Activated CD8-positive, alpha-beta memory T cell treated with anti-CD3 and anti-CD28 coated beads, Interleukin-2, amount 50 U/mL, for 1 hour (primary cell): ENCODE measurements at regions not wholly inside any gene's neighbourhood (a gene's known extent, or its start where the extent isn't known, plus 50 kb on each side); places are given as distances from the start of the nearest gene placed in this dataset.
"Not testable (repeated sequence)": the region's sequence is repeated elsewhere in the genome, so short reads cannot be mapped to it uniquely, and the experiment has no call there.

ENCODE experiments used
- DNase-seq: peaks from one replicate; pipeline ENCODE4 v3.0.0-alpha.2; 2020; ENCODE audit errors: extremely low read depth

DNA sequence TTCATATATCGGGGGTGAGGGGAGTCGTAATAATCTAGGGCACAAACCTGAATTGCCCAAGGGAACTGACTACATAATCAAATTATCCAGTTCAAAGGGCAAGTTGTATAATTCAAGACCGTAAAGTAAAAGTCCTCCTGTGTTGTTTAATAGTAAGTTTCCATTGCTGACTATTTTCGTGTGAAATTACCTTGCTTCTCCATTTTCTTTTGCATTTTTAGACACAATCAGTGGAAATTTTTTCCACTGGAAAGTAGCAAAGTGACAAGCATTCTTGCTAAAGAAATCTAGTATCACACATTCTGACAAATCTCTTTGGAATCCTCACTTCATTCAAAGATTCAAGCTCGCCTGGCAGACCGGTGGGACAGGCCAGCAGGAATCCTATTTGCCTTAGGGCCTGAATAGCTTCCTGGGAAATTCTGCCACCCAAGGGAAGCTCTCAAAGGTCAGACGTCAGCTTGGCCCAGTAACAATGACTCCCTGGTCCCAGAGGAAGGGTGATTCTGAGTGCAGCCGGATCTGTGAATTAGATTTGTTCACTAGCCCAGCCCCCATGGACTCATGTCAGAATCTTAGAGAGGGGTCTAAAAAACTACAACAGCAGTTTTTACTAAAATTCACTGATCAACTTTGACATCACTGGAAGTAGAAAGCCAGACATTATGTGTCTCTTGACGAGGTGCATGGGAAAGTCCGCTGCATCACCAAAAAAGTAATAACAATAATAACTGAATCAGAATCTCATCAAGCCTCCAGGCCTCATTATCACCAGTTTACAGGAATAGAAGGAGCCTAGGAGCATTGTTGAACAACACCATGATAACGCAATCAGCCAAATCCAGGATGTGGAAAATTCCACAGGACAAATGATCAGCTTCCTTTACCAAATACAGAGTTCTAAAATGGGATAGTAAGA, 161.0 kb downstream of the SKIDA1 start:
- DNase-seq = no peak

DNA sequence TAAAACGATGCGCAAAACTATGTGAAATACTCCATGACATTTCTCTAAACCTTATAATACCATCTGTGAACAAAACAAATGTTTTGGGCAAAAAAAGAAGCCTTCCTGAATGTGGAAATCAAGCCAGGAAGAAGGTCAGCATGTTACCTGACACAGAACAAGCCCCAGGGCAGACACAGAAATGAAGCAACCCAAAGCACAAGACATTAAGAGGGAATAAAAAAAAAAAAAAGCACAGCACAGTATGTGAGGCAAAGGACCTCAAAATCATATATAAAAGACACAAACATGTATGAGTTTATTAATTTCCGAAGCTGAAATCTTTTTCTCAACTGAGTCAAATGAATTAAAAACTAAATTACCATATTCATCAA, 161.8 kb downstream of the SKIDA1 start:
- DNase-seq = no peak

DNA sequence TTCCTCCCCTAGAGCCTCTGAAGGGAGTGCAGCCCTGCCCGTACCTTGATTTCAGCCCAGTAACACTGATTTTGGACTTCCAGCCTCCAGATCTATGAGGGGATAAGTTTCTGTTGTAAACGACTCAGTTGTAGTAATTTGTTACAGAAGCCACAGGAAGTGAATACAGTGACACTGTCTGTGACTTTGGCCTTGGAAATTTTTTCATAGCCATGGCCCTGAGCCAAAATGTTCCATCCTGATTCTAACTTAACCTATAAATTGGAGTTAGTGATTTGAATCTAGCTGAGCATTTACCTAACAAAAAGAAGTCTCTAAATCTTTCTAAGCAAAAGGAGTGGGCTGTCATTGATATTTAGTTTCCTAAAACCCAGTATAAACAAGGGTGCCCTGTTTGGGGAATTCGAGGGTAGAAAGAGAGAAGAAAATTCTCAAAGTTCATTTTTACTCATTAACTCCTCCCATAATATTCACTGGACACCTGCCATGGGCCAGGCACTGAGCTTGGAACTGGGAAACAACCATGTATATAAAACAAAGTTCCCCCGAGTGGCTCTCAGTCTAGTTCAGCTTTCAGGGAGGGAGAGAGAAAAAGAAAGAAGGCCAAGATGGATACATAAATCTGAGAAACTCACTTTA, 162.3 kb downstream of the SKIDA1 start:
- no peak for DNase-seq

DNA sequence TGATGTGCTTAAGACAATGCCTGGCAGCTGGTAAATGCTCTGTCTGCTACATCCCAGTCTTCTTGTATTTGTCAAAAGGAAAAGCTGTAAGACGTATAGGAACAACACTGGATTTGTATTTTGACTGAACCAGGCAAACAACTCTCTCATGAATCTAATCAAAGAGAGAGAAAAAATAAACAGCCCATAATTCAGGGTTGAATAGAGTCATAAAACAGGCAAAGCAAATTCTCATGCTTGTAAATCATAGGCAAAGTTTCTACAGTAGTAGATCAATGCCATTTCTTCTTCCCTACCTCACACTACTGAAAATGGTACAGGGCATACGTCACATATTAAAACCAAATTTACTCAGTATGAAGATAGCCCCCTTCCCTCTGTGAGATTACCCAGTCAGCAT, 166.3 kb downstream of the SKIDA1 start:
- no peak for DNase-seq

DNA sequence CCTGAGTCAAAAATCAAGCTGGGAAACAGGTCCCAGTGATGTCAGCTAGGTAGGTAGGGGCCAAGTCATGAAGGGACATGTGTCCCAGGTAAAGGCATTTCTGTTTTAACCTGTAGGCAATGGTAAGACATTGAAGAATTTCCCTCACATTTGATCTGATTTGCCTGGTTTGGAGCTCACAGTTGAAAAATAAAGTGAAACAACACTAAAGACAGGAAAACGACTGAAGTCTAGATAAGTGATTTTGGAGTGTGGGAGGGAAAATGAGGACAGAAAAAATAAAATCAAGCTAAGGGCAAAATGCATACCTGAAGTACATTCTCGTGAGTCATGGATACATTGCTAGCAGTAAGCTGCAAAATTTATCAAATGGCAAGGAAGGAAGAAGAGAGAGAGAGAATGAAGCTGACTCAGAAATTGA, 169.9 kb downstream of the SKIDA1 start:
- DNase-seq = no peak

DNA sequence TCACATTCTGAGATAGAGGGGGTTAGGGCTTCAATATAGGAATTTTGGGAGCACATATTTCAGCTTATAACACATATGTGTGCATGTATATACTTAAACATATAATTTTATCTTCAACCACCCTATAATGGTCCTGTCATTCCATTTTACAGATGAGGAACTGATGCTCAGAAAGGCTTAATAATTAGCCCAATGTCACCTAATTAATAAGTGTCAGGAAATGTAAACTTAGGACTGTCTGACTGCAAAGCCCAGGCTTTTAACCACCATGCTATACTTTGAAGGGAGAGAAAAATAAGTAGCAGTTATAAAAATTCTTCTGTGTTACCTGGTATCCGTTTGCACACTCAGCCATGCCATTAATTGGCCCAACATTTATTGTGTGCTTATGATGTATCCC, 172.6 kb downstream of the SKIDA1 start:
- no peak for DNase-seq

DNA sequence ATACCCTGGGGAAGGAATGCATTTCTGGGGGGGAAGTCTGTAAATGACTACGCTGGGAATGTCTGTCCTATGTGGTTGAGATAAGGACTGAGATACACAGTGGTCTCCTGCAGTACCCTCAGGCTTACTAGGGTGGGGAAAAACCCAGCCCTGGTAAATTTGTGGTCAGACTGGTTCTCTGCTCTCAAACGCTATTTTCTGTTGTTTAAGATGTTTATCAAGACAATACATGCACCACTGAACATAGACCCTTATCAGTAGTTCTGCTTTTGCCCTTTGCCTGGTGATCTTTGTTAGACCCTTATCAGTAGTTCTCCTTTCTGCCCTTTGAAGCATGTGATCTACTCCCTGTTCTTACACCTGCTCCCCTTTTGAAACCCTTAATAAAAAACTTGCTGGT, 173.9 kb downstream of the SKIDA1 start:
- DNase-seq = not testable (repeated sequence)

DNA sequence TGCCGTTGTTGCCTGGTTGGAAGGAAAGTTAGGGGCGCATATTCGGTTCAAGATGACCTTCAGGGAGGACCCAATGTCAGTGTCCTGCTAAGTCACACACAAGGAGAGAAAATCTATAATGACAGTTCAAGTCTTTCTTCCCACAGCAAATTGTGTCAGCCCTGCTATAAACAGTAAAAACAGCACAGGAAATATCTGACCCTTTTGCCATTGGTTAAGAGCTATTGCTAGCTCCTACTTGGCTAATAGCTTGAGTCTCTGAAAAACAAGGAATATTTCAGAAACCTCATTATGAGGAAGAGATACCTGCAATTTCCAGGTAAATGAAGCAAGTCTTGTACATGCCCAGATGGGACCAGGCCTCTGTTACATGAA, 175.6 kb downstream of the SKIDA1 start:
- DNase-seq = no peak

DNA sequence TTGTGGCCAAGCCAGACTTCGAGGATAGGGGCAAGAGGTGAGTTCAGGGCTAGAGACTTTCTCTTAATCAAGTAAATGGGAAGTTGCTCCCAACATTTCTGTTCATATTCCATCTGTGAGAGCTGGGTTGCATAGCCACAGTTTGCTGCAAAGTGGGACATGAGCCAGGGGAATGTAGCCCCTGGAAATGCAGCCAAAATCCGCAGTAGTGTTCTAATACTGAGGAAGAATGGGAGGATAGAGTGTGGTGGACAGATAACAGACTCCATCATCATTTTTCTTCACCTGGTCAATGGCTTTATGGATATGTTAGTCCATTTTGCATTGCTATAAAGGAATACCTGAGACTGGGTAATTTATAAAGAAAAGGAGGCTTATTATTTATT, 177.7 kb downstream of the SKIDA1 start:
- DNase-seq = no peak

DNA sequence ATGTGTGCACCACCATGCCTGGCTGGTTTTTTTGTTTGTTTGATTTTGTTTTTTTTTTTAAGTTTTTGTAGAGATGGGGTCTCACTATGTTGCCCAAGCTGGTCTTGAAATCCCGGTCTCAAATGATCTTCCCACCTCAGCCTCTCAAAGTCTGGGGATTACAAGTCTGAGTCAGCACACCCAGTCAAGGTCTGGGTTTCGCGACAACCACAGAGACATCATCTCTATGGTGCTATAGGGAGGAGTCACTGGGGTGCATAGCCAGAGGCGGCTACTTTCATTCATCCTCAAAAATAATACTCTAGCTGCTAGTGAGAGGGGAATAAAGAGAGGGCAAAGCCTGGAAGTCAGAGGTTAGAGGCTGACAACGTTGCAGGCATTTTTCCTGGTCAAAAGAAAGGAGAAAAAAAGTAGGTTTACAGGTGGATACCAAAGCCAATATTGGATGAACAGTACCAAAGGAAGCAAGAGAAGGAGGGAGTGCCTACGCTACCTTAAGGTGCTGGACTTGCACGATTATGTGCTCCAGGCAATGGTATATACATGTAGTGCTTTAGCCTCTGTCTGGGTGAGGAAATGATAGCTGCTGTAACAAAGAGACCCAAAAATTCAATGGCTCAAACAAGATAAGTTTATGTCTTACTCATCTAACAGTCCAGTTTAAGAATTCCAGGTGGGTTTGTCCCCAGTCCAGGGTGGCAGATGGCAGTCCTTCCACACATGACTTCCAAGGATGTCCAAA, 178.3 kb downstream of the SKIDA1 start:
- DNase-seq = no peak

DNA sequence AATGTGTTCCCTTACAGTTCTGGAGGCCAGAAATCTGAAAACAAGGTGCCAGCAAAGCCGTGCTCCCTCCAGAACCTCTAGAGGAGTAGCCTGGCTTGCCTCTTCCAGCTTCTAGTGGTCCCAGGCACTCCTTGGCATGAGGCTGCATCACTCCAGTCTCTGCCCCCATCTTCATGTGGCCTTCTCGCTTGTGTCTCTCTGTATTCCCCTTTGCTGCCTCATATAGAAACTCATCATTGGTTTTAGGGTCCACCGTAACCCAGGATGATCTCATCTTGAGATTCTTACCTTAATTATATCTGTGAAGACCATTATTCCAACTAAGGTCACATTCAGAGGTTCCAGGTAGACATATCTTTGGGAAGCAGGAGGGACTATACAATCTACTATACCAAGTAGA, 182.4 kb downstream of the SKIDA1 start:
- DNase-seq = no peak

DNA sequence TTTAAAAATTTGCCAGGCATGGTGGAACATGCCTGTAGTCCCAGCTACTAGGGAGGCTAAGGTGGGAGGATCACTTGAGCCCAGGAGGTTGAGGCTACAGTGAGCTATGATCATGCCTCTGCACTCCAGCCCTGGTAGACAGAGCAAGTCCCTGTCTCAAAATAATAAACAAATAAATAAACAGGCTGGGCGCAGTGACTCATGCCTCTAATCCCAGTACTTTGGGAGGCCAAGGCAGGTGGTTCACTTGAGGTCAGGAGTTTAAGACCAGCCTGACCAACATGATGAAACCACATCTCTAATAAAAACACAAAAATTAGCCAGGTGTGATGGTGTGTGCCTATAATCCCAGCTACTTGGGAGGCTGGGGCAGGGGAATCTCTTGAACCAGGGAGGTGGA, 183.0 kb downstream of the SKIDA1 start:
- DNase-seq = not testable (repeated sequence)

DNA sequence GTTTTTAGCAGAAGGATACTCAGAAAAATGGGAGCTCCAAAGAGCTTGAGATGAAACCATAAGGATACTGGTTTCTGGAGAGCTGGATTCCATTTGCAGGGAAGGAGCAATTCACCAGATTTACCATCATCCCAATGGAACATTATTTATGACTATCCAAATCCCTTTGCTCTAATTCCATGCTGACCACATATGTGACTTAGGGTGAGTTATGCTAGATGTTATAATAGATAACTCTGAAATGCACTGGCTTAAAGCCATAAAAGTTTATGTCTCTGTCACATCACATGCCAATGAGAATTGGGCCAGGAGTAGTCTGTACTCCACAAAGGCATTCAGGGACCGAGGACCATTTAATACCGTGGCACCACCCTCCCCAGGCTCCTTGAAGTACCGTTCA, 185.2 kb downstream of the SKIDA1 start:
- DNase-seq = no peak

DNA sequence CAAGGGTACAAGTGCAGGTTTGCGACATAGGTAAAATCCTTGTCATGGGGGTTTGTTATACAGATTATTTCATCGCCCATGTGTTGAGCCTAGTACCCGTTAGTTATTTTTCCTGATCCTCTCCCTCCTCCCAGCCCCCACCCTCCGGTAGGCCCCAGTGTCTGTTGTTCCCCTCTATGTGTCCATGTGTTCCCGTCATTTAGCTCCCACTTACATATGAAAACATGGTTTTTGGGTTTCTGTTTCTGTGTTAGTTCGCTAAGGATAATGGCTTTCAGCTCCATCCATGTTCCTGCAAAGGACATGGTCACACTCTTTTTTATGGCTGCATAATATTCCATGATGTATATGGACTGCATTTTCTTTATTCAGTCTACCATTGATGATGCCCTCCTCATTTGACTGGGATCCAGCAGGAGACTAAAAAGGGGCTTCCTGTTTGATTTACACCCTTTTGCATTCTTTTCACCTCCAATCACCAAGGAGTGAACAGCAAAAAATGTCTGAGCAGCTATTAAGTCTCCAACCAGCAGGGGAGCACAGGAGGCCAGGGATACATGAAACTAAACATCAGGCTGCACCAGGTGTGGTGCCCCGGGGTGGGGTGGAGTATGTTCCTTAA, 188.2 kb downstream of the SKIDA1 start:
- DNase-seq = no peak

DNA sequence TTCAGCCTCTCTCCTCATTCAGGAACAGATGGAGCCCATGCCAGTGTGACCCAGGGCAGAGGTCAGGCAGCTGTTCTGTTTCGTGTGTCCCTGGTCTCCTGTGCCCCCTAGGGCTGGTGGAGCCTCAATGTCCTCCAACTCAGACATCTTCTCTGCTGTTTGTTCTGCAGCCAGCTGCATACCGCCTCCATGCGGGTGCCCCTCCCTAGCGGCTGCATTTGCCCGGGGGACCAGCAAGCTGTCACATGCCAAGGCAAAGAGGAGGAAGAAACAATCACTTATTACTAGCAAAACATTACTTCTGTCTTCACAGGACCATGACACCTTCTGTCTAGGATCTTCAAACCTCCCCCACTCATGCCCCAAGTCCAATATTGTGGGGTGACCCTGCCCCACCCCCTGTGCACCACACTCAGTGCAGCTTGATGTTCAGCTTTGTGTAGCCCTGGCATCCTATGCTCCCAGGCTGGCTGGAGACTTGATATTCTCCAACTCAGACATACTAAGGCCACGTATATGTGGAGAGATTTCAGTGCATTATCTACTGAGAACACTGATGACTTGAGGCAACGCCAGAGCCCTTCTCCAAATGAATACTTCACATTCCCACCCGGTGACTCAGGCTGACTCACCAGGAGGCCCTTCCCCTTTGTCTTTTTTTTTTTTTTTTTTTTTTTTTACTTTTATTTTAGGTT, 188.9 kb downstream of the SKIDA1 start:
- no peak for DNase-seq

DNA sequence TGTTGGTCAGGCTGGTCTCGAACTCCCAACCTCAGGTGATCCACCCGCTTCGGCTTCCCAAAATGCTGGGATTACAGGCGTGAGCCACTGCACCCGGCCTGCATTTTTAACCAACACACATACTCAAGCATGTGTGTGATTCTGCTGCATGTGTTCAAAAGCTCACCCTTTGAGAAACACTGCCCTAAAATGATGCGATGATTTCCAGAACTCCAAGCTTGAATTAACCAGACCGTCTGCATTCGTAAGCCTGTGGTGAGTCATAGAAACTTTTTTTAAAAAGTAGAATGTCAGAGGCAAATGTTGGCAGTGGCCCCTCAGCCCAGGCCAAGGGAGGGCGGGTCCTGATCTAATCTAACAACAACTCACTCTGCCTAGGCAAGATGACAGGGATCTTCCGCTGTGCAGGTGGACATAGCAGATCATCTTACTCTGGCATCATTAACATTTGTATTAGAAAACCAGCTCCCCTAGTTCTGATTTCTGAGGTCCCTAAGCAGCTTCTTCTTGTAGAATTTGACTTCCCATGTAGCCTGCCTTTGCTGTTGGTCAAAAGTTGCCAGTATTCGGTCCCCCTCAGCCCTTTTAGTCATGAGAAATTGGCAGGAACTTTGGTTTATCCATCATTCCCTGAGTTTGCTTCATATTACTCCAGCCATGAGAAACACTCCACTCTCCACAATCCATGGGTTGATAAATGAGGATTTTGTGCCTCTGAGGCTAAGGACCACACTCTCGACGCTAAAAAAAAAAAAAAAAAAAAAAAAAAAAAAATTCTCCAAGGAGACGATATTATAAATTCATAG, 190.4 kb downstream of the SKIDA1 start:
- no peak for DNase-seq

DNA sequence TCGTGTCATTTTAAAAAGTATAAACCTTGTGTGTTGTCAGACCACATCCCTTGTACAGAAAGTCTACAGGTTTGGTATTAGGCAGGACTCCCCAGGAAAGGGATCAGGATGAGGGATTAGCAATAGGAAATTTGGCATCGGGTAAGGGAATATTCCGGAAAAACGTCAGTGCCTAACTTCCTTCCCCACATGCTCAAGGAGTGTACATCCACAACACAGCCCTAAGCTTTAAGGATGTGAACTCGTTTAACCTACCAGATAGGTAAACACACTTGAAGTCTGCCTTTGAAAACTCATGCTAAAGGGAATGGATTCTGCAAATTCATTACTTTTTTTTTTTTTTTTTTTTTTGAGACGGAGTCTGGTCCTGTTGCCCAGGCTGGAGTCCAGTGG, 194.9 kb downstream of the SKIDA1 start:
- no peak for DNase-seq

DNA sequence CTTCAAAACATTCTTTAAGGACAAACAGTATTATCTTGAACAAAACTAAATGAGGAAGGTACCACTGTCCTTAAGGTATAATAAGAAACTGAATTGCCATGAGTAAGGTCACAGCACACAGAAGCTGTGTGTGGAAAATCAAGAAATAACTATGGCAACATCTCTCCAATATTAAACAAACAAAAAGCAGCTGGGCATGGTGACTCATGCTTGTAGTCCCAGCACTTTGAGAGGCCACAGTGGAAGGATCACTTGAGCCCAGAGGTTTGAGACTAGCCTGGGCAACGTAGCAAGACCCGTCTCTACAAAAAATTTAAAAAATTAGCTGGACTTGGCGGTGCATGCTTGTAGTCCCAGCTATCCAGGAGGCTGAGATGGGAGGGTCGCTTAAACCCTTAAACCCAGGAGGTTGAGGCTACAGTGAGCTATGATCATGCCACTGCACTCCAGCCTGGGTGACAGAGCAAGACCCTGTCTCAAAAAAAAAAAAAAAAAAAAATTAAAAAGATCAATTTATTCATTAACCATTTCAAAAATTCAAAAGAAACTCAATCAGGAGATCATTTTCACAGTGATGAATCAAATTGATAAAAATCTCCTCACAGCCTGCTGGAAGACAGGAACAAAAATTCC, 195.4 kb downstream of the SKIDA1 start:
- no peak for DNase-seq

DNA sequence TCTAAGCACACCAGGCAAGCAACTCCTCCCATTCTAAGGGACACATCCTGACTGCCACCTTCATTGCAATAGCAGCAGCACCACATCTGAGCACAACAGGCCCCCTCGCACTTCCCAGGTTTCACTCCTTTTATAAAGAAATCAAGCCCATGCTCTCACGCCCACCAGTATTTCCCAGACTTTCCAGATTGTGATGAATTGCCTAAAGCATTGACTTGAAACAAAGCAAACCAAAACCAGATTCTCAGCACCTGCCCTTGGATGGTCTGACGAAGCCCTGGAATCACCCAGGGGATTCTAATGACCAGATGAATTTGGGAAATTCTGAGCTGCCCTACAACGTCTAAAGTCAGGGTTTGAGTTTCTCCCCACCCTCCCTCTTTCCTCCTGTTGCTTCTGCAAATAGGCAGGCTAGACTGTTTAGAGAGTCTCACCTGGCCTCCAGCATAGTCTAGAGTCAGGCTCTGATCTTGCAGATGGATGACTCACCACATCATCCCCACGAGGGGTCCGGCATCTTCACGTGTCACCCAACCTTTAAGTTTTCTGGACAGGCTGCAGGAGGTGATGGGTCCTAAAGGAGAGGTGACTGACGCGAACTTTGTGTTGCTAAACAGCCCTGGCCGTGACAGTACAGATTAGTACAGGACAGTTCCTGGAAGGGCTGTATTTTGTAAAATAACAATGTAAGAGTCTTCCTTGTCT, 198.0 kb downstream of the SKIDA1 start:
- DNase-seq = no peak
